ENCODE measurements at regions not wholly inside any gene's neighbourhood (a gene's known extent, or its start where the extent isn't known, plus 50 kb on each side); places are given as distances from the start of the nearest gene placed in this dataset.
"Not testable (repeated sequence)": the region's sequence is repeated elsewhere in the genome, so short reads cannot be mapped to it uniquely, and the experiment has no call there.

GRCh38 chr21:35982717-35983116 is 77.6 kb downstream of the SETD4 start:
- DNase-seq = no peak

- DNase-seq = no peak
Observed at GRCh38 chr21:35981514-35982070, 78.7 kb downstream of the SETD4 start.

- DNase-seq = no peak
Observed at GRCh38 chr21:35980821-35981220, 79.5 kb downstream of the SETD4 start.

GRCh38 chr21:35977860-35978259 is 82.5 kb downstream of the SETD4 start:
- DNase-seq = not testable (repeated sequence)

GRCh38 chr21:35976929-35977328 is 83.4 kb downstream of the SETD4 start:
- no peak for DNase-seq

GRCh38 chr21:35976481-35976880 is 83.8 kb downstream of the SETD4 start:
- no peak for DNase-seq

GRCh38 chr21:35974775-35975174 is 85.6 kb downstream of the SETD4 start:
- DNase-seq = peak; percentile 57

GRCh38 chr21:35971824-35972223 is 88.5 kb downstream of the SETD4 start:
- DNase-seq = no peak

GRCh38 chr21:35969281-35969680 is 91.0 kb downstream of the SETD4 start:
- no peak for DNase-seq

GRCh38 chr21:35968564-35968963 is 91.8 kb downstream of the SETD4 start:
- no peak for DNase-seq

- DNase-seq = no peak
Observed at GRCh38 chr21:35965699-35966098, 94.6 kb downstream of the SETD4 start.

- DNase-seq = no peak
Observed at GRCh38 chr21:35963920-35964451, 96.3 kb downstream of the SETD4 start.

GRCh38 chr21:35962917-35963316 is 97.4 kb downstream of the SETD4 start:
- no peak for DNase-seq

GRCh38 chr21:35954066-35954465 is 106.3 kb downstream of the SETD4 start:
- no peak for DNase-seq

- DNase-seq = no peak
Observed at GRCh38 chr21:35953597-35953996, 106.7 kb downstream of the SETD4 start.

GRCh38 chr21:35952651-35953340 is 107.5 kb downstream of the SETD4 start:
- DNase-seq = no peak

GRCh38 chr21:35948982-35949381 is 111.3 kb downstream of the SETD4 start:
- DNase-seq = no peak

- no peak for DNase-seq
Observed at GRCh38 chr21:35945089-35945671, 115.1 kb downstream of the SETD4 start.

GRCh38 chr21:35943752-35944151 is 116.6 kb downstream of the SETD4 start:
- no peak for DNase-seq

- no peak for DNase-seq
Observed at GRCh38 chr21:35942211-35943144, 117.8 kb downstream of the SETD4 start.

GRCh38 chr21:35940074-35940927 is 120.0 kb downstream of the SETD4 start:
- DNase-seq = peak; percentile 11

GRCh38 chr21:35938446-35938845 is 121.9 kb downstream of the SETD4 start:
- DNase-seq = no peak

All from NCI-H2081 treated with DMSO at 0.1 percent for 48 hours (cell line).